Kidney (tissue), 13 donors: ENCODE measurements at regions not wholly inside any gene's neighbourhood (a gene's known extent, or its start where the extent isn't known, plus 50 kb on each side); places are given as distances from the start of the nearest gene placed in this dataset.
A peak's percentile ranks its signal among the peaks of the same experiment; 100 is the strongest.

ENCODE experiments used
- DNase-seq, 5 donors: peaks; one replicate each; pipeline ENCODE4 v3.0.0-alpha.2; 2013 to 2020
- FAIRE-seq: peaks from 2 replicates; lab custom pipeline; 2012; peaks lifted over from hg19 to GRCh38; lab: Jason Lieb, UNC
- H3K27ac ChIP-seq, 2 donors: one replicate each; pipeline ENCODE4 v1.7.0; 2013; ENCODE audit warnings: low read depth in 2 of 2, low read length in 2 of 2, inconsistent platforms in 1 of 2
- H3K27me3 ChIP-seq: one replicate; pipeline ENCODE4 v1.7.1; 2013; ENCODE audit warnings: low read length, inconsistent platforms; ENCODE audit not compliant: control insufficient read depth, insufficient read depth
- H3K36me3 ChIP-seq, 3 donors: one replicate each; pipeline versions ENCODE4 v1.7.0 to v1.7.1; 2013; ENCODE audit warnings: low read length in 3 of 3, control low read depth in 1 of 3, inconsistent platforms in 1 of 3; ENCODE audit not compliant: insufficient read depth in 3 of 3, control insufficient read depth in 2 of 3
- H3K4me1 ChIP-seq, 3 donors: one replicate each; pipeline versions ENCODE4 v1.7.0 to v1.7.1; 2013; ENCODE audit warnings: low read length in 3 of 3, inconsistent platforms in 1 of 3, low read depth in 1 of 3; ENCODE audit not compliant: control insufficient read depth in 2 of 3, insufficient read depth in 2 of 3
- H3K4me3 ChIP-seq, 3 donors: one replicate each; pipeline versions ENCODE4 v1.7.0 to v1.8.1; 2013; ENCODE audit warnings: low read length in 3 of 3, control low read depth in 1 of 3, inconsistent platforms in 1 of 3
- H3K9ac ChIP-seq, 3 donors: one replicate each; pipeline versions ENCODE4 v1.7.0 to v1.7.1; 2013; ENCODE audit warnings: low read length in 3 of 3, control low read depth in 1 of 3, inconsistent platforms in 1 of 3
- H3K9me3 ChIP-seq, 3 donors: one replicate each; pipeline versions ENCODE4 v1.7.0 to v1.7.1; 2013; ENCODE audit warnings: low read length in 3 of 3, control low read depth in 1 of 3, inconsistent platforms in 1 of 3; ENCODE audit not compliant: control insufficient read depth in 2 of 3, insufficient read depth in 1 of 3
- intact Hi-C: fragments of 100-400 bp; cut with DNase I; formaldehyde crosslinking; loops from one replicate; pipeline ENCODE4 v1.11.1; 2022
- TF ChIP-seq, protein P1 (sequence below): IDR thresholded peaks from 3 replicates; pipeline ENCODE4 v1.5.1; 2012; ENCODE audit warnings: mild to moderate bottlenecking, moderate library complexity, borderline replicate concordance; ENCODE audit not compliant: insufficient read depth; ENCODE audit errors: extremely low read depth
- donor health status: control.
- donor health status: control.
- donor health status: control.
- donor health status: control.
- donor health status: control.
- donor health status: DM: yes; HTN: yes; CAD: no.
- donor health status: Normal renal cell carcinoma (clear cell type).

DNA sequence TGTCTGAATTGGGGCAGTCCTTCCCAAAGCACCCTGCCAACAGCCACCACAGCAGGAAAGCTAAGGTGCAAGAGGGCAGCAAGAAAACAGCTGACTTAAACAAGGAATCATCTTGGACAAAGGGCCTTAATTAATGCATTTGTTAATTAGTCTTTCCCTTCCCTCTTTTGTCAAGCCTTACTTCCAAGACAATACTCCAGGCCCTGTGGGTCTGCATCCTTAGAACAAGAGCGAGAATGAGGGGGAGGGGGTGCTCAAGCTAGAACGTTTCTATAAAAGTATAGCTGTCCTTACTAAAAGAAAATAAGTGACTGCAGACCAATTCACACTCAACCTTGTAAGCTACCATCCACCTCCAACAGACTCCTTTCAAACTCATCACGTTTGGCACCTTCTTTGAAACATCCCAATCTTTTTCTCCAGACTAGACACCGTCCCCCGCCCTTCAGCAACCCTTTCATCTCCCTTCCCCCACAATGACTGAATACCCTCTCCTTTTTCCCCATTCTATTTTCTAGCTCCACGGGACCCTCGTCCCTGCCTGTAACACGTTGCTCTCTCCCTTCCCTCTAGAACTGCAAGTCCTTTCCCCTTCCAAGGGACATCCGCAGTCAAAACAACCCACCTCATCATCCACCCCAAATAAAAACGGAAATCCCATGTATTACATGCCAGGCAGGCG, 85.7 kb upstream of the RNF38 start:
- intact Hi-C loops: no loop called here
- Histone ChIP-seq H3K4me3 (peak overlapping the region; percentile 65 to 90 (median 90)), H3K27ac (peak overlapping the region; percentile 81 to 83), H3K9me3 (no peaks in the 10 kb centered on the region), H3K9ac (peak overlapping the region in 2 of 3 donors; percentile 45 to 83), H3K27me3 (no peaks in the 10 kb centered on the region), H3K36me3 (no peaks in the 10 kb centered on the region), H3K4me1 (peaks cover 11 to 22% (median 11%) of the 10 kb centered on the region in 3 donors)
- peak in 2 of 5 donors; percentile 22 to 50 for DNase-seq
- FAIRE-seq: no peak
- TF ChIP-seq, protein P1, sequence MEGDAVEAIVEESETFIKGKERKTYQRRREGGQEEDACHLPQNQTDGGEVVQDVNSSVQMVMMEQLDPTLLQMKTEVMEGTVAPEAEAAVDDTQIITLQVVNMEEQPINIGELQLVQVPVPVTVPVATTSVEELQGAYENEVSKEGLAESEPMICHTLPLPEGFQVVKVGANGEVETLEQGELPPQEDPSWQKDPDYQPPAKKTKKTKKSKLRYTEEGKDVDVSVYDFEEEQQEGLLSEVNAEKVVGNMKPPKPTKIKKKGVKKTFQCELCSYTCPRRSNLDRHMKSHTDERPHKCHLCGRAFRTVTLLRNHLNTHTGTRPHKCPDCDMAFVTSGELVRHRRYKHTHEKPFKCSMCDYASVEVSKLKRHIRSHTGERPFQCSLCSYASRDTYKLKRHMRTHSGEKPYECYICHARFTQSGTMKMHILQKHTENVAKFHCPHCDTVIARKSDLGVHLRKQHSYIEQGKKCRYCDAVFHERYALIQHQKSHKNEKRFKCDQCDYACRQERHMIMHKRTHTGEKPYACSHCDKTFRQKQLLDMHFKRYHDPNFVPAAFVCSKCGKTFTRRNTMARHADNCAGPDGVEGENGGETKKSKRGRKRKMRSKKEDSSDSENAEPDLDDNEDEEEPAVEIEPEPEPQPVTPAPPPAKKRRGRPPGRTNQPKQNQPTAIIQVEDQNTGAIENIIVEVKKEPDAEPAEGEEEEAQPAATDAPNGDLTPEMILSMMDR: no peak

DNA sequence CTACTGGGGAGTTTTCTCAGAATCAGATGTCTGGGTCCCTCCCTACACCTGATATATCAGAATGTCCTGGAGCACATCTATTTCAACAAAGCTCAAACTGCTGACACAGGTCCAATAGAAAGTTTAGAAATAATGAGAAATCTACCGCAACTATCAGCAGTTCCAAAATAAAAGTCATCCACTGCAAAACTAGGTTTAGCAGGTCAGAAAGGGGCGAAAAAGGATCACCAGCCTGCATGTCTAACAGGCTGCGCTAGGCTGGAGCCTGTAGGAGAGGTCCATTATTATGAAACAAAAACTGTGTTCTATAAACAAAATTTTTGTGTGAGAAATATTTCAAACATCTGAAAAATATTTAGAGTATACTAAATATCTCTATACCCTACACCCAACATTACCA, 84.1 kb upstream of the RNF38 start:
- H3K9me3 ChIP-seq: no peaks in the 10 kb centered on the region
- H3K36me3 ChIP-seq: no peaks in the 10 kb centered on the region
- FAIRE-seq (no peak), DNase-seq (no peak)
- TF ChIP-seq, protein P1: no peak
- H3K27ac ChIP-seq: no peak overlapping the region
- intact Hi-C loops: no loop called here
- no peak overlapping the region for H3K9ac ChIP-seq
- H3K4me1 ChIP-seq: peaks cover 11 to 20% (median 11%) of the 10 kb centered on the region in 3 donors
- no peak overlapping the region for H3K4me3 ChIP-seq
- no peaks in the 10 kb centered on the region for H3K27me3 ChIP-seq

DNA sequence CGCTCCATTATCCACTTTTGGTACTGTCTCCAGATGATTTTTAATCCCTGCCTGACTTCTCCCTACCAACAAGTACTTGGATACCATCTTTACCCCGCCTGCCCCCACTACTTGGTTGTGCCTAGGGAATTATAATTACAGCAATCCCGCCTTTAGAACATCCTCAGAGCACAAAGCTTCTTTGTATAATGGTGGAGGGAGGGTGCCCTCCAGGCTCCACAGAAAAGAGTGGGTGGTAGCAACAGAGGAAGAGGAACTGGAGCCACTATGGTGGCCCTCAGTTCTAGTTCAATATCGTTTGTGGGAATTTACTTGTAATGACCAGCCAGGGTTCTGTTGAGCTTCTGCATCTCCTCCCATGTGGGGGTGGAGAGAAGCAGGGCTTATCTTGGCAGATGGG, 79.0 kb upstream of the RNF38 start:
- FAIRE-seq: no peak
- Histone ChIP-seq H3K27ac (no peak overlapping the region), H3K27me3 (no peaks in the 10 kb centered on the region), H3K4me1 (no peaks in the 10 kb centered on the region), H3K9me3 (no peaks in the 10 kb centered on the region), H3K9ac (no peak overlapping the region), H3K4me3 (no peak overlapping the region), H3K36me3 (no peaks in the 10 kb centered on the region)
- no peak for DNase-seq
- intact Hi-C loops: no loop called here
- TF ChIP-seq, protein P1: no peak
